ENCODE measurements at regions not wholly inside any gene's neighbourhood (a gene's known extent, or its start where the extent isn't known, plus 50 kb on each side); places are given as distances from the start of the nearest gene placed in this dataset.

DNA sequence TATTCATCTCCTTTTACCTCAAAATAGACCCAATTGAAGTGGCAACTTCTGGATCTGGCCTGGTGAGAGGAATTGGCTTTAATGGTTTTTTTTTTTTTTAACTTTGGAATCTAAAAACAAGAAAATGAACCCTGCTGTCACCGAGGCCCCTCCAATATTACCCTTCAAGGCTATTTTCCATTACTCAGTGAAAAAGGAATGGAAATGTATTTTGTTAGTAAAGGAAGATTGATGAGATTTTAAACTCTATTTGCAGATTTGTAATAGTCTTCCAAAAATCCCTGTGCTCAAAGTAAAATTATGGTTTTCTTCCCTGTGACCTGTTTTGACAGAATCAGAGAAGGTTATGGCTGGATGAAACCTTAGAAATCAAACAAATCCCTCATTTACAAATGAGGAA, 102.9 kb downstream of the TMEM170B start:
- Mint-ChIP-seq H3K4me1 (ENCODE audit: low read depth) (peaks cover 58% of the 10 kb centered on the region), H3K27ac (ENCODE audit: unreplicated experiment) (no peak overlapping the region), H3K4me3 (ENCODE audit: unreplicated experiment) (no peak overlapping the region), H3K9me3 (ENCODE audit: low read depth) (peaks cover 6% of the 10 kb centered on the region), H3K36me3 (ENCODE audit: low read depth) (peaks cover 2% of the 10 kb centered on the region), H3K27me3 (ENCODE audit: low read depth) (no peaks in the 10 kb centered on the region)
- no peak for DNase-seq (ENCODE audit: low spot score)
- TF ChIP-seq, protein P1, sequence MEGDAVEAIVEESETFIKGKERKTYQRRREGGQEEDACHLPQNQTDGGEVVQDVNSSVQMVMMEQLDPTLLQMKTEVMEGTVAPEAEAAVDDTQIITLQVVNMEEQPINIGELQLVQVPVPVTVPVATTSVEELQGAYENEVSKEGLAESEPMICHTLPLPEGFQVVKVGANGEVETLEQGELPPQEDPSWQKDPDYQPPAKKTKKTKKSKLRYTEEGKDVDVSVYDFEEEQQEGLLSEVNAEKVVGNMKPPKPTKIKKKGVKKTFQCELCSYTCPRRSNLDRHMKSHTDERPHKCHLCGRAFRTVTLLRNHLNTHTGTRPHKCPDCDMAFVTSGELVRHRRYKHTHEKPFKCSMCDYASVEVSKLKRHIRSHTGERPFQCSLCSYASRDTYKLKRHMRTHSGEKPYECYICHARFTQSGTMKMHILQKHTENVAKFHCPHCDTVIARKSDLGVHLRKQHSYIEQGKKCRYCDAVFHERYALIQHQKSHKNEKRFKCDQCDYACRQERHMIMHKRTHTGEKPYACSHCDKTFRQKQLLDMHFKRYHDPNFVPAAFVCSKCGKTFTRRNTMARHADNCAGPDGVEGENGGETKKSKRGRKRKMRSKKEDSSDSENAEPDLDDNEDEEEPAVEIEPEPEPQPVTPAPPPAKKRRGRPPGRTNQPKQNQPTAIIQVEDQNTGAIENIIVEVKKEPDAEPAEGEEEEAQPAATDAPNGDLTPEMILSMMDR (IDR thresholded peaks at IDR 0.05), result no peak

DNA sequence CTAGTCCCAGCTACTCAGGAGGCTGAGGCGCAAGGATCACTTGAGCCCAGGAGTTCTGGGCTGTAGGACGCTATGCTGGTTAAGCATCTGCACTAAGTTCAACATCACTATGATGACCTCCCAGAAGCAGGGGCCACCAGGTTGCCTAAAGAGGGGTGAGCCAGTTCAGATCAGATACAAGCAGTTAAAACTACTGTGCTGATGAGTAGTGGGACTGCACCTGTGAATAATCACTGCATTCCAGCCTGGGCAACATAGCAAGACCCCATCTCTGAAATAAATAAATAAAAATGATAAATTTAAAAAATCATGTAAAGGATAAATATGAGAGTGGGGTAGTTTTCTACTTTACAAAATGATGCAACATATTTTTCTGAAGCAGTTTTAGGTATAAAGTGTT, 106.5 kb downstream of the TMEM170B start:
- no peak overlapping the region for H3K4me3 Mint-ChIP-seq (ENCODE audit: unreplicated experiment)
- TF ChIP-seq, protein P1 (IDR thresholded peaks at IDR 0.05), result no peak
- H3K27me3 Mint-ChIP-seq (ENCODE audit: low read depth), result no peaks in the 10 kb centered on the region
- no peak overlapping the region for H3K27ac Mint-ChIP-seq (ENCODE audit: unreplicated experiment)
- no peak for DNase-seq (ENCODE audit: low spot score)
- H3K9me3 Mint-ChIP-seq (ENCODE audit: low read depth), result peaks cover 13% of the 10 kb centered on the region
- peaks cover 2% of the 10 kb centered on the region for H3K36me3 Mint-ChIP-seq (ENCODE audit: low read depth)
- peaks cover 38% of the 10 kb centered on the region for H3K4me1 Mint-ChIP-seq (ENCODE audit: low read depth)

DNA sequence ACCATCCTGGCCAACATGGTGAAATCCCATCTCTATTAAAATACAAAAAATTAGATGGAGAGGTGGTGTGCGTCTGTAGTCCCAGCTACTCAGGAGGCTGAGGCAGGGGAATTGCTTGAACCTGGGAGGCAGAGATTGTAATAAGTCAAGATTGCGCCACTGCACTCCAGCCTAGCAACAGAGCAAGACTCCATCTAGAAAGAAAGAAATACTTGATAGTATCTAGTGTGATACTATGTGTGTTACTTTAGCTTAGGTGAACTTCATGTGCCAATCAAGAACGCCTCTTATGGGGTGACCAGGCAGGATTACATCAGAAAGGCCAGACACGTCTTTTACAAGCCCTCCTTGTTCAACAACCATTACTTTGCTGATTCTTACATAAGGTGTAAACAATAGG, 107.1 kb downstream of the TMEM170B start:
- Mint-ChIP-seq H3K27me3 (ENCODE audit: low read depth) (no peaks in the 10 kb centered on the region), H3K9me3 (ENCODE audit: low read depth) (peaks cover 13% of the 10 kb centered on the region), H3K4me1 (ENCODE audit: low read depth) (peaks cover 35% of the 10 kb centered on the region), H3K27ac (ENCODE audit: unreplicated experiment) (no peak overlapping the region), H3K4me3 (ENCODE audit: unreplicated experiment) (no peak overlapping the region), H3K36me3 (ENCODE audit: low read depth) (peaks cover 2% of the 10 kb centered on the region)
- TF ChIP-seq, protein P1 (IDR thresholded peaks at IDR 0.05), result no peak
- DNase-seq (ENCODE audit: low spot score), result no peak

DNA sequence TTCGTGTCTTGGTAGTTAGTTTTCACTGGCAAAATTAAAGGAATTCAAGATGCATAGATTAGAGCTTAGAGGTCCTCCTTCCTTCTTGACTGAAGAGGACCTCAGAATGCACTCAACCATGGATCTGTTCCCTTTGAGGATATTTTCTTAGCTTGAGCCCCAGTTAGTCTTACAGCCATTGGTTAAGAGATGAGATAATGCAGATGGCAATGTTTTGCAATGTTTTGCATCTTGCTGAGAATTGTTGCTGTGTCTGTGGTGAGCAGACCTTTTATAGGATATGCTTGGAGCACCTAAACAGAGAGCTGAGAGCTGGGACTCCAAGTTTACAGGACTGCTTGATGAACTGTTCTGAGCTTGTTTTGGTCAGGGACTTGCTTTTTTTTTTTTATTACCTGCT, 107.5 kb downstream of the TMEM170B start:
- no peak overlapping the region for H3K27ac Mint-ChIP-seq (ENCODE audit: unreplicated experiment)
- no peak for DNase-seq (ENCODE audit: low spot score)
- TF ChIP-seq, protein P1 (IDR thresholded peaks at IDR 0.05), result no peak
- H3K4me3 Mint-ChIP-seq (ENCODE audit: unreplicated experiment), result no peak overlapping the region
- H3K27me3 Mint-ChIP-seq (ENCODE audit: low read depth), result no peaks in the 10 kb centered on the region
- H3K4me1 Mint-ChIP-seq (ENCODE audit: low read depth), result peaks cover 35% of the 10 kb centered on the region
- peaks cover 2% of the 10 kb centered on the region for H3K36me3 Mint-ChIP-seq (ENCODE audit: low read depth)
- H3K9me3 Mint-ChIP-seq (ENCODE audit: low read depth), result peaks cover 13% of the 10 kb centered on the region

DNA sequence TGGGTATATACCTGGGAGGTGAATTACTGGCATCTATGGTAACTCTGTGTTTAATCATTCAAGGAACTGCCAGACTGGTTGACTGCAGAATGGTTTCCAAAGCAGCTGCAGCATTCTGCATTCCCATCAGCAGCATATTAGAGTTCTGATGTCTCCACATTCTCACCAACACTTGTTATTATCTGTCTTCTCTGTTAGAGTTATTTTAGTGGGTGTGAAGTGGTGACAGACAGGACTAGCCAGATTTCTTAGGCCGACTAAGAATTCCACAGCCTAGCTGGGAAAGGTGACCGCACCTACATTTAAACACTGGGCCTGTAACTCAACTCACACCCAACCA, 110.9 kb downstream of the TMEM170B start:
- H3K9me3 Mint-ChIP-seq (ENCODE audit: low read depth), result peaks cover 8% of the 10 kb centered on the region
- no peak overlapping the region for H3K4me3 Mint-ChIP-seq (ENCODE audit: unreplicated experiment)
- no peak for DNase-seq (ENCODE audit: low spot score)
- no peaks in the 10 kb centered on the region for H3K36me3 Mint-ChIP-seq (ENCODE audit: low read depth)
- H3K27ac Mint-ChIP-seq (ENCODE audit: unreplicated experiment), result no peak overlapping the region
- H3K4me1 Mint-ChIP-seq (ENCODE audit: low read depth), result peaks cover 48% of the 10 kb centered on the region
- TF ChIP-seq, protein P1 (IDR thresholded peaks at IDR 0.05), result no peak
- H3K27me3 Mint-ChIP-seq (ENCODE audit: low read depth), result no peaks in the 10 kb centered on the region

Data from chondrocyte (in vitro differentiated cells).